Astrocyte of the cerebellum (primary cell): ENCODE measurements at regions not wholly inside any gene's neighbourhood (a gene's known extent, or its start where the extent isn't known, plus 50 kb on each side); places are given as distances from the start of the nearest gene placed in this dataset.

Experiments
- DNase-seq: peaks from one replicate; pipeline ENCODE4 v3.0.0-alpha.2; 2011; ENCODE audit warnings: low read depth
- H3K4me3 ChIP-seq: 2 replicates; pipeline ENCODE4 v1.5.1; 2011; ENCODE audit warnings: mild to moderate bottlenecking, low read depth, low read length, moderate library complexity
- in situ Hi-C: cut with HindIII; loops from 2 replicates; pipeline ENCODE4 v1.10.0; 2017; ENCODE audit warnings: low sequenced_read_pairs
- TF ChIP-seq, protein P1 (sequence below): IDR thresholded peaks from 2 replicates; pipeline ENCODE4 v1.5.1; 2012; ENCODE audit warnings: low read length, low read depth, moderate library complexity, mild to moderate bottlenecking; ENCODE audit errors: missing control alignments

DNA sequence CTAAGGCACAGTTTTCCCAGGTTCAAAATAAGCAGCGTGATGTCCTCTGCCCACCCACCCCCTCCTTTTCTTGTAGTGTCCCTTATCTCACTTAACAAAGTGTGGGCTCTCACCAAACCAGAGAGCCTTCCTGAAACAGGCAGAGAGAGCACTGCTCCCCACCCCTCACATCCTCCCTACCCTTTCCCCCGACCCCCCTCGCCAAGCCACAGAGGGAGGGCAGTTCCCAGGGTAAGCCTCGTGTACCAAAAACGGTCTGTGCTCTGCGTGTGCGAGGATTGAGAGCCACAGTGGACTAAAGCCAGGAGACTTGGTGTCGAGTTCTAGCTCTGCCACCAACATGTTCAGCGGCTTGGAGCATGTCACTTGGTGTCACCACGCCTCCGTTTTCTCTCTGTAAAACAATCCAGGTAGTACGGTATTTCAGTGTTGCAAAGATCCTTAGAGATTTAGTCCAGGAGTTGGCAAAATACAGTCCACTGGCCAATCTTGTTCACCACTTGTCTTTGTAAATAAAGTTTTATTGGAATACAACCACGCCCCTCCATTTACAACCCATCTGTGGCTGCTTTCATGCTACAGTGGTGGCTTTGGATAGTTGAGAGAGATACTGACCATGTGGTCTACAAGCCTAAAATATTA, 249.9 kb downstream of the OPA1 start:
- TF ChIP-seq, protein P1, sequence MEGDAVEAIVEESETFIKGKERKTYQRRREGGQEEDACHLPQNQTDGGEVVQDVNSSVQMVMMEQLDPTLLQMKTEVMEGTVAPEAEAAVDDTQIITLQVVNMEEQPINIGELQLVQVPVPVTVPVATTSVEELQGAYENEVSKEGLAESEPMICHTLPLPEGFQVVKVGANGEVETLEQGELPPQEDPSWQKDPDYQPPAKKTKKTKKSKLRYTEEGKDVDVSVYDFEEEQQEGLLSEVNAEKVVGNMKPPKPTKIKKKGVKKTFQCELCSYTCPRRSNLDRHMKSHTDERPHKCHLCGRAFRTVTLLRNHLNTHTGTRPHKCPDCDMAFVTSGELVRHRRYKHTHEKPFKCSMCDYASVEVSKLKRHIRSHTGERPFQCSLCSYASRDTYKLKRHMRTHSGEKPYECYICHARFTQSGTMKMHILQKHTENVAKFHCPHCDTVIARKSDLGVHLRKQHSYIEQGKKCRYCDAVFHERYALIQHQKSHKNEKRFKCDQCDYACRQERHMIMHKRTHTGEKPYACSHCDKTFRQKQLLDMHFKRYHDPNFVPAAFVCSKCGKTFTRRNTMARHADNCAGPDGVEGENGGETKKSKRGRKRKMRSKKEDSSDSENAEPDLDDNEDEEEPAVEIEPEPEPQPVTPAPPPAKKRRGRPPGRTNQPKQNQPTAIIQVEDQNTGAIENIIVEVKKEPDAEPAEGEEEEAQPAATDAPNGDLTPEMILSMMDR, result no peak
- H3K4me3 ChIP-seq, result no peak overlapping the region
- in situ Hi-C loops, result no loop called here
- no peak for DNase-seq

DNA sequence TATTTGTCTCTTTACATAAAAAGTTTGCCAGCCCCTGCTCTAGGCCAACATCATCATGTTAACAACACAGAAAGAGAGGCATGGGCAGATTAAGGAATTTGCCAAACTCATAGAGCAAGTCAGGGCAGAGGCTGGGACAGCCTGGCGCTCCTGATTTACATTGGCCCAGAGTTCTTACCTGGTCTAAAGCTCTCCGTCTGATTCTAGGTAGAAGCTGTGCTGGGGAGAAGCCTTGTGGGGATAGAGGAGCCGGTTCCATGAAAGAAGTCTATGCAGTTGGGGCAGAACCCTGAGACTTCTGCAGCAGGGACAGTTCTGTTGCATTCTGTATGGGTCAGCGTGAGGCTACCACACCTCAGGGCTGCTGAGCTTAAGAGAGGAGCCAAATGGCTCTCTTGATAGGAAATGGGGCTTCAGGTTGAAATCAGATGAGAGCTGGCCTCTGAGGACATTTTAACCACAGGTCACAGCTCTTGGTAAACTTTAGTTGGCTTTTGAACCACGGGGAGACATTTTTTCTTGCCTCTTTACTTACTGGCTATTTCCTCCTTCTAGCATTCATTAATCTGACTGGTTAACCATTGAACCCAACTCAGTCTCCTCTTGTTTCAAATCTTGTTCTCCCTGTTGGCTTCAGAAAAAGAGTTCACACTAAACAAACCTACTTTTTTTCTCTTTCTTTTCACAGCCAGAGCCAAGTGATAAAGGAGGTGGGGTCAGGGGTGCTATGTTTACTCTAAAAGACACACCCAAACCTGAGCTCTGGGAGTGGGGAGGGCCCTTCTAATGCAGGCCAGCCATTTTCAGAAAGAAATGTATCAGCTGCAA, 250.7 kb downstream of the OPA1 start:
- TF ChIP-seq, protein P1, result no peak
- in situ Hi-C loops, result no loop called here
- no peak for DNase-seq
- H3K4me3 ChIP-seq, result no peak overlapping the region

DNA sequence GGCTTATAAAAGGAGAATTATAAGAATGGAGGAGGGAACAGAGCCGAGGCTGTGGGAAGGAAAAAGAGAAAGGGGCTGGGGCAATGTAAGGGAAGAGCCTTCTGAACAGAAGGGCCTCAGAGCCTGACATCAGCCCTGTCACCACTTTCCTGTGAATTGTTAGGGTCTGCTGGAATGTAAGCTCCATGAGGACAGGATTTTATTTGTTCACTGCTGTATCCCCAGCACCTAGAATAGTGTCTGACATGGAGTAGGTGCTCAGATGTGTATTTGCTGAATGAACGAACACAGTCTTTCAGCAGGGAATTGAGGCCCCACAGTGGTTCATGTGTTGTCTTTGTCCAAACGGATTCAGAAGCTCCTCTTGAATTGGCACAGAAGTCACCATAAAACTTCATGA, 251.5 kb downstream of the OPA1 start:
- no peak overlapping the region for H3K4me3 ChIP-seq
- TF ChIP-seq, protein P1, result no peak
- DNase-seq, result no peak
- in situ Hi-C loops, result no loop called here

DNA sequence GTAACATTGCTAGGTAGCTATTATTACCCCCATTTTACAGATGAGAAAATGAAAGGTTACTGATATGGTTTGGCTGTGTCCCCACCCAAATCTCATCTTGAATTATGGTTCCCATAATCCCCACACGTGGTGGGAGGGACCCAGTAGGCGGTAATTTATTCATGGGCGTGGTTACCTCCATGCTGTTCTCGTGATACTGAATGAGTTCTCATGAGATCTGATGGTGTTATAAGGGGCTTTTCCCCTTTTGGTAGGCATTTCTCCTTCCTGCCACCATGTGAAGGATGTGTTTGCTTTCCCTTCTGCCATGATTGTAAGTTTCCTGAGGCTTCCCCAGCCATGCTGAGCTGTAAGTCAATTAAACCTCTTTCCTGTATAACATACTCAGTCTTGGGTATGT, 252.1 kb downstream of the OPA1 start:
- no peak for DNase-seq
- H3K4me3 ChIP-seq, result no peak overlapping the region
- in situ Hi-C loops, result no loop called here
- TF ChIP-seq, protein P1, result no peak

DNA sequence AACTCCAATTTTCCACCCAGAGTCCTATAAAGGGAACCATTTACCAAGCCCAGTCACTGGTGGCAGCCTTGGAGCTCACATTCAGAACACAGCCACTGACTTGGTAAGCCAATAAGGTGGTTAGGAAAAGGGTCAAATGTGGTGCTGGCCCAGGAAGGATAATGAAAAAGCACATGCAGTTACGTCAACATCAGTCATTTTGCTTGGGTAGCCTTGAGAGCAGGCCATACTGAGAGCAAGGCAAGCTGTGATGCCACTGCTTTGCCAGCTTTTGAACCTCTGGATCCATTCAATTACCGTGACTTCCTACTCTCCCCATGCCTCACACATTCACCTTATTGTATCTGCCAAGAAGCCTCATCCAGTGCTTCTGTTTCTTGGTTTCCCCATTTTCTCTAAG, 253.6 kb downstream of the OPA1 start:
- TF ChIP-seq, protein P1, result no peak
- no peak overlapping the region for H3K4me3 ChIP-seq
- in situ Hi-C loops, result no loop called here
- no peak for DNase-seq

DNA sequence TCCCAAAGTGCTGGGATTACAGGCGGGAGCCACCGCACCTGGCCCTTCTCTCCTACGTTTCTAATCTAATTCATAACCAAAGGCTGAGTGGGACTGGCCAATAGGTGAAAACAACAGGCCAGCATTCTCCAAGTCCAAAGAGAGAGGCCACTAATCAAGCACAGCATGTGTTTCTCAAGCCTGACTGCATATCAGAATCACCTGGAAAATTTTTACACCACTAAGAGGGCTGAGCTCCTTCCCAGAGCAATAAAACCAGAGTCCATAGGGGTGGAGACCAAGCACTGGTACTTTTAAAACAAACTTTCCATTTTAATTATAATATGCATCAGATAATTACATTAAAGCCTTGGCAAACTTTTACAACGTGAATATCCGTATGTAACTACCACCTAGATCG, 254.4 kb downstream of the OPA1 start:
- DNase-seq, result no peak
- in situ Hi-C loops, result no loop called here
- H3K4me3 ChIP-seq, result no peak overlapping the region

More for the DNA sequence above, 254.4 kb downstream of the OPA1 start:
- TF ChIP-seq, protein P1, result no peak
